Natural killer cell (primary cell): ENCODE measurements at regions not wholly inside any gene's neighbourhood (a gene's known extent, or its start where the extent isn't known, plus 50 kb on each side); places are given as distances from the start of the nearest gene placed in this dataset.

Experiments
- ATAC-seq, 3 donors: fragments of 150-1000 bp in 2 of 3; fragments of 200-7000 bp in 1 of 3; cut with Tn5 transposase; 1 replicate in 1 of 3; 2 replicates in 2 of 3; pipeline ENCODE4 v1.10.0; 2021; ENCODE audit warnings: mild to moderate bottlenecking in 2 of 3, moderate library complexity in 2 of 3
- DNase-seq, 2 donors: peaks; one replicate each; pipeline versions ENCODE4 v3.0.0 to v3.0.0-alpha.2; 2013 to 2021; ENCODE audit warnings: mixed read lengths in 1 of 2
- H3K27ac ChIP-seq: one replicate; pipeline ENCODE4 v1.5.1; 2013; ENCODE audit warnings: mild to moderate bottlenecking, low read length
- H3K27me3 ChIP-seq: one replicate; pipeline ENCODE4 v1.6.1; 2013; ENCODE audit warnings: low read length; ENCODE audit not compliant: control insufficient read depth, insufficient read depth
- H3K36me3 ChIP-seq: one replicate; pipeline ENCODE4 v1.6.1; 2013; ENCODE audit warnings: low read length; ENCODE audit not compliant: control insufficient read depth, insufficient read depth
- H3K4me1 ChIP-seq: one replicate; pipeline ENCODE4 v1.6.1; 2013; ENCODE audit warnings: low read length; ENCODE audit not compliant: control insufficient read depth, insufficient read depth
- H3K4me3 ChIP-seq: one replicate; pipeline ENCODE4 v1.5.1; 2013; ENCODE audit warnings: low read length
- H3K9me3 ChIP-seq: one replicate; pipeline ENCODE4 v1.6.1; 2013; ENCODE audit warnings: low read length; ENCODE audit not compliant: control insufficient read depth, insufficient read depth
- H3K27ac Mint-ChIP-seq, 2 donors: one replicate each; pipeline ENCODE4 v1.8.0; 2022; ENCODE audit warnings: mild to moderate bottlenecking in 2 of 2, mixed read lengths in 2 of 2, moderate library complexity in 1 of 2
- H3K27me3 Mint-ChIP-seq, 2 donors: one replicate each; pipeline ENCODE4 v1.8.0; 2022; ENCODE audit warnings: low read depth in 2 of 2, mixed read lengths in 2 of 2
- H3K36me3 Mint-ChIP-seq: one replicate; pipeline ENCODE4 v1.8.0; 2022; ENCODE audit warnings: mixed read lengths
- H3K4me1 Mint-ChIP-seq, 2 donors: one replicate each; pipeline ENCODE4 v1.8.0; 2022; ENCODE audit warnings: mixed read lengths in 2 of 2
- H3K4me3 Mint-ChIP-seq: one replicate; pipeline ENCODE4 v1.8.0; 2022; ENCODE audit warnings: mild to moderate bottlenecking, moderate library complexity, mixed read lengths
- H3K9me3 Mint-ChIP-seq, 2 donors: one replicate each; pipeline ENCODE4 v1.8.0; 2022; ENCODE audit warnings: mixed read lengths in 2 of 2
- CTCF ChIP-seq: fragments of 200-600 bp; IDR thresholded peaks from one replicate; pipeline ENCODE4 v1.8.0; 2022; ENCODE audit warnings: antibody characterized with exemption
- WGBS: methylation state at CpG from one replicate; pipeline ENCODE4 v1.1.7; 2013; ENCODE audit warnings: missing lambda C conversion rate; ENCODE audit not compliant: insufficient coverage; 5-methylcytosine and 5-hydroxymethylcytosine counted together
- intact Hi-C: fragments of 100-400 bp; cut with micrococcal nuclease; formaldehyde crosslinking; loops from one replicate; pipeline ENCODE4 v1.14.2; 2022

GRCh38 chr4:188918787-188919186, 779.5 kb downstream of the TRIML1 start:
- Mint-ChIP-seq H3K27me3 (no peaks in the 10 kb centered on the region), H3K27ac (no peak overlapping the region), H3K9me3 (peaks cover 19 to 22% of the 10 kb centered on the region in 2 donors), H3K36me3 (peaks cover 15% of the 10 kb centered on the region), H3K4me3 (no peak overlapping the region), H3K4me1 (no peaks in the 10 kb centered on the region)
- Histone ChIP-seq H3K27me3 (no peaks in the 10 kb centered on the region), H3K4me3 (no peak overlapping the region), H3K27ac (no peak overlapping the region), H3K36me3 (no peaks in the 10 kb centered on the region), H3K4me1 (no peaks in the 10 kb centered on the region), H3K9me3 (peaks cover 21% of the 10 kb centered on the region)
- intact Hi-C loops: no loop called here
- TF ChIP-seq CTCF: no peak
- ATAC-seq (no peak), DNase-seq (no peak)
- 80% methylated on average over 2 of the region's 2 CpGs for WGBS

GRCh38 chr4:188930822-188931221, 791.6 kb downstream of the TRIML1 start:
- H3K27me3 Mint-ChIP-seq: no peaks in the 10 kb centered on the region
- H3K36me3 Mint-ChIP-seq: no peaks in the 10 kb centered on the region
- H3K4me1 Mint-ChIP-seq: no peaks in the 10 kb centered on the region
- TF ChIP-seq CTCF: no peak
- DNase-seq (peak in 1 of 2 donors; percentile 10), ATAC-seq (no peak)
- H3K9me3 Mint-ChIP-seq: peaks cover 13 to 14% of the 10 kb centered on the region in 2 donors
- H3K4me3 Mint-ChIP-seq: no peak overlapping the region
- no peak overlapping the region for H3K4me3 ChIP-seq
- H3K9me3 ChIP-seq: peaks cover 3% of the 10 kb centered on the region
- no peaks in the 10 kb centered on the region for H3K36me3 ChIP-seq
- H3K4me1 ChIP-seq: no peaks in the 10 kb centered on the region
- H3K27me3 ChIP-seq: no peaks in the 10 kb centered on the region
- intact Hi-C loops: no loop called here
- no peak overlapping the region for H3K27ac ChIP-seq
- no peak overlapping the region for H3K27ac Mint-ChIP-seq
- 88% methylated on average over 2 of the region's 2 CpGs for WGBS

GRCh38 chr4:188934320-188934962, 795.2 kb downstream of the TRIML1 start:
- no peaks in the 10 kb centered on the region for H3K36me3 Mint-ChIP-seq
- DNase-seq (no peak), ATAC-seq (no peak)
- Histone ChIP-seq H3K36me3 (no peaks in the 10 kb centered on the region), H3K4me1 (no peaks in the 10 kb centered on the region), H3K27me3 (no peaks in the 10 kb centered on the region), H3K9me3 (peaks cover 3% of the 10 kb centered on the region), H3K27ac (no peak overlapping the region), H3K4me3 (no peak overlapping the region)
- no peaks in the 10 kb centered on the region for H3K4me1 Mint-ChIP-seq
- 83% methylated on average over 4 of the region's 5 CpGs for WGBS
- peaks cover 6 to 13% of the 10 kb centered on the region in 2 donors for H3K9me3 Mint-ChIP-seq
- no peak for TF ChIP-seq CTCF
- H3K27ac Mint-ChIP-seq: no peak overlapping the region
- H3K4me3 Mint-ChIP-seq: no peak overlapping the region
- H3K27me3 Mint-ChIP-seq: no peaks in the 10 kb centered on the region
- intact Hi-C loops: no loop called here

- intact Hi-C loops: no loop called here
- peaks cover 9 to 12% of the 10 kb centered on the region in 2 donors for H3K9me3 Mint-ChIP-seq
- Histone ChIP-seq H3K9me3 (no peaks in the 10 kb centered on the region), H3K36me3 (no peaks in the 10 kb centered on the region), H3K27me3 (no peaks in the 10 kb centered on the region), H3K4me3 (no peak overlapping the region), H3K4me1 (no peaks in the 10 kb centered on the region), H3K27ac (no peak overlapping the region)
- DNase-seq: no peak
- no peaks in the 10 kb centered on the region for H3K27me3 Mint-ChIP-seq
- WGBS: 69% methylated on average over 3 of the region's 3 CpGs
- no peak for TF ChIP-seq CTCF
- no peak for ATAC-seq
- H3K36me3 Mint-ChIP-seq: no peaks in the 10 kb centered on the region
- H3K4me3 Mint-ChIP-seq: no peak overlapping the region
- no peak overlapping the region for H3K27ac Mint-ChIP-seq
- H3K4me1 Mint-ChIP-seq: no peaks in the 10 kb centered on the region
Observed at GRCh38 chr4:188941524-188942119, 802.4 kb downstream of the TRIML1 start.
